NB4 (cell line): ENCODE measurements at regions not wholly inside any gene's neighbourhood (a gene's known extent, or its start where the extent isn't known, plus 50 kb on each side); places are given as distances from the start of the nearest gene placed in this dataset.

ENCODE experiments used
- DNase-seq: peaks from one replicate; pipeline ENCODE4 v3.0.0; 2010; ENCODE audit warnings: low read depth
- H3K4me3 ChIP-seq: one replicate; pipeline ENCODE4 v1.5.1; 2011; ENCODE audit warnings: mild to moderate bottlenecking, low read depth, low read length, moderate library complexity
- MYC ChIP-seq: IDR thresholded peaks from 2 replicates; pipeline ENCODE4 v1.6.1; 2011; ENCODE audit warnings: low read depth, low read length
- POLR2A ChIP-seq: IDR thresholded peaks from 2 replicates; pipeline ENCODE4 v1.6.1; 2011; ENCODE audit warnings: mild to moderate bottlenecking; ENCODE audit not compliant: insufficient read length; ENCODE audit errors: extremely low read depth
- TF ChIP-seq, protein P1 (sequence below): IDR thresholded peaks from 2 replicates; pipeline ENCODE4 v1.6.1; 2011; ENCODE audit warnings: low read depth, low read length
- TF ChIP-seq, protein P2 (sequence below): IDR thresholded peaks from one replicate; pipeline ENCODE4 v1.5.1; 2012; ENCODE audit warnings: low read depth, low read length

GRCh38 chr14:66426451-66426850 is 59.7 kb upstream of the CCDC196 start:
- TF ChIP-seq POLR2A (no peak), MYC (no peak)
- TF ChIP-seq, protein P1, sequence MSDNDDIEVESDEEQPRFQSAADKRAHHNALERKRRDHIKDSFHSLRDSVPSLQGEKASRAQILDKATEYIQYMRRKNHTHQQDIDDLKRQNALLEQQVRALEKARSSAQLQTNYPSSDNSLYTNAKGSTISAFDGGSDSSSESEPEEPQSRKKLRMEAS, result no peak
- TF ChIP-seq, protein P2, sequence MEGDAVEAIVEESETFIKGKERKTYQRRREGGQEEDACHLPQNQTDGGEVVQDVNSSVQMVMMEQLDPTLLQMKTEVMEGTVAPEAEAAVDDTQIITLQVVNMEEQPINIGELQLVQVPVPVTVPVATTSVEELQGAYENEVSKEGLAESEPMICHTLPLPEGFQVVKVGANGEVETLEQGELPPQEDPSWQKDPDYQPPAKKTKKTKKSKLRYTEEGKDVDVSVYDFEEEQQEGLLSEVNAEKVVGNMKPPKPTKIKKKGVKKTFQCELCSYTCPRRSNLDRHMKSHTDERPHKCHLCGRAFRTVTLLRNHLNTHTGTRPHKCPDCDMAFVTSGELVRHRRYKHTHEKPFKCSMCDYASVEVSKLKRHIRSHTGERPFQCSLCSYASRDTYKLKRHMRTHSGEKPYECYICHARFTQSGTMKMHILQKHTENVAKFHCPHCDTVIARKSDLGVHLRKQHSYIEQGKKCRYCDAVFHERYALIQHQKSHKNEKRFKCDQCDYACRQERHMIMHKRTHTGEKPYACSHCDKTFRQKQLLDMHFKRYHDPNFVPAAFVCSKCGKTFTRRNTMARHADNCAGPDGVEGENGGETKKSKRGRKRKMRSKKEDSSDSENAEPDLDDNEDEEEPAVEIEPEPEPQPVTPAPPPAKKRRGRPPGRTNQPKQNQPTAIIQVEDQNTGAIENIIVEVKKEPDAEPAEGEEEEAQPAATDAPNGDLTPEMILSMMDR, result no peak
- no peak for DNase-seq
- H3K4me3 ChIP-seq, result no peak overlapping the region

DNA sequence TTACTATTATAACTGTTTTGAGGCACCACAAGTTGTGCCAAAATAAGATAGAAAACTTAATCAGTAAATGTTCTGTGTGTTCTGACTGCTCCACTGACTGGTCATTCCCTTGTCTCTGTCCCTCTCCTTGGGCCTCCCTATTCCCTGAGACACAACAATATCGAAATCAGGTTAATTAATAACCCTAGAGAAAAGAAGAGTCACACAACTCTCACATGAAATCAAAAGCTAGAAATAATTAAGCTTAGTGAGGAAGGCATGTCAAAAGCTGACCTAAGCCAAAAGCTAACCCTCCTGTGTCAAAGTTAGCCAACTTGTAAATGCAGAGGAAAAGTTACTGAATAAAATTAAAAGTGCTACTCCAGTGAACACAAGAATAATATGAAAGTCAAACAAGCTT is 53.8 kb upstream of the CCDC196 start:
- DNase-seq, result no peak
- TF ChIP-seq, protein P1, result no peak
- TF ChIP-seq, protein P2, result no peak
- TF ChIP-seq MYC (no peak), POLR2A (no peak)

DNA sequence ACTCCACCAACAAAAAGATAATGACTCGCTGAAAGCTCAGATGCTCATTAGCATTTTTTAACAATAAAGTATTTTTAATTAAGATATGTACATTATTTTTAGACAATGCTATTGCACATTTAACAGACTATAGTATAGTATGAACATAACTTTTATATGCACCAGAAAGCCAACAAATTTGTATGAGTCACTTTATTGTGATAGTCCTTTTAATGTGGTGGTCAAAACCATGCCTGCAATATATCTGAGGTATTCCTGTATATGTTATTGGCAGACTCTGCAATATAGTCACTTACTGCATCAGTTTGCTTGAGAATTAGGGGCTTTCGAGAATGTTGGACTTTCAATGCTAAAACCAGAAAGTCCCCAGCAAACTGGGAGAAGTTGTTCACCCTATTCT is 51.7 kb upstream of the CCDC196 start:
- TF ChIP-seq, protein P1, result no peak
- TF ChIP-seq POLR2A (no peak), MYC (no peak)
- TF ChIP-seq, protein P2, result no peak
- no peak for DNase-seq
- no peak overlapping the region for H3K4me3 ChIP-seq

More for the DNA sequence above, 53.8 kb upstream of the CCDC196 start:
- H3K4me3 ChIP-seq, result no peak overlapping the region

DNA sequence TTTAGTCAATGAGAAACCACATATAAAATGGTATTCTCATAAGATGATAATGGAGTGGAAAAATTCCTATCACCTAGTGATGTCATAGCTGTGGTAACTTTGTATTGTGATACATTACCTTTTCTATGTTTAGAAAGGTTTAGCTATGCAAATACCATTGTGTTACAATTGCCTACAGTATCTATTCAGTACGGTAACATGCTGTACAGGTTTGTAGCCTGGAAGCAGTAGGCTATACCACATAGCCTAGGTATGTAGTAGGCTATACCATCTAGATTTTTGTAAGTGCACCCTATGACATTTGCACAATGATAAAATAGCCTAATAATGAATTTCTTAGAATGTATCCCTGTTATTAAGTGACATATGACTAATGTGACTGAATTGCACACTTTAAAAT is 50.5 kb upstream of the CCDC196 start:
- DNase-seq, result no peak
- TF ChIP-seq, protein P2, result no peak
- TF ChIP-seq, protein P1, result no peak
- TF ChIP-seq POLR2A, result no peak
- TF ChIP-seq MYC, result no peak
- no peak overlapping the region for H3K4me3 ChIP-seq
